ENCODE measurements at regions not wholly inside any gene's neighbourhood (a gene's known extent, or its start where the extent isn't known, plus 50 kb on each side); places are given as distances from the start of the nearest gene placed in this dataset.
"Not testable (repeated sequence)": the region's sequence is repeated elsewhere in the genome, so short reads cannot be mapped to it uniquely, and the experiment has no call there.

GRCh38 chr2:111605798-111606197 lies 278.2 kb downstream of the ANAPC1 start:
- not testable (repeated sequence) for H3K36me3 ChIP-seq; H3K27ac ChIP-seq; H3K9me3 ChIP-seq (ENCODE audit: low read depth); H3K27me3 Mint-ChIP-seq (ENCODE audit: insufficient read depth, low read depth); H3K4me1 ChIP-seq; H3K4me3 Mint-ChIP-seq; H3K4me2 ChIP-seq; H3K79me2 ChIP-seq (ENCODE audit: low read depth); H3K4me1 Mint-ChIP-seq; H3K27ac Mint-ChIP-seq; H2AFZ ChIP-seq (replicated peaks); H3K9ac ChIP-seq; DNase-seq (ENCODE audit: low spot score); H3K27me3 ChIP-seq; H4K20me1 ChIP-seq (ENCODE audit: low read depth); H3F3A ChIP-seq (ENCODE audit: low read depth); H3K4me3 ChIP-seq; H3K36me3 Mint-ChIP-seq; H3K9me3 Mint-ChIP-seq

GRCh38 chr2:111606632-111607031 lies 277.4 kb downstream of the ANAPC1 start:
- not testable (repeated sequence) for H3K27ac ChIP-seq; H3K4me1 Mint-ChIP-seq; H3K4me2 ChIP-seq; H3F3A ChIP-seq (ENCODE audit: low read depth); H3K4me3 ChIP-seq; DNase-seq (ENCODE audit: low spot score); H3K4me1 ChIP-seq; H3K36me3 ChIP-seq; H4K20me1 ChIP-seq (ENCODE audit: low read depth); H3K9me3 ChIP-seq (ENCODE audit: low read depth); H3K27me3 Mint-ChIP-seq (ENCODE audit: insufficient read depth, low read depth); H3K36me3 Mint-ChIP-seq; H3K27me3 ChIP-seq; H3K4me3 Mint-ChIP-seq; H3K27ac Mint-ChIP-seq; H3K9ac ChIP-seq; H3K9me3 Mint-ChIP-seq; H2AFZ ChIP-seq (replicated peaks); H3K79me2 ChIP-seq (ENCODE audit: low read depth)

GRCh38 chr2:111609146-111609844 lies 274.7 kb downstream of the ANAPC1 start:
- H3K79me2 ChIP-seq (ENCODE audit: low read depth); H2AFZ ChIP-seq (replicated peaks); H3F3A ChIP-seq (ENCODE audit: low read depth); H3K36me3 ChIP-seq; H3K27ac Mint-ChIP-seq; H3K9me3 ChIP-seq (ENCODE audit: low read depth); DNase-seq (ENCODE audit: low spot score); H3K27me3 Mint-ChIP-seq (ENCODE audit: insufficient read depth, low read depth); H3K27ac ChIP-seq; H3K4me1 ChIP-seq; H3K36me3 Mint-ChIP-seq; H3K4me1 Mint-ChIP-seq; H4K20me1 ChIP-seq (ENCODE audit: low read depth); H3K4me3 ChIP-seq; H3K9ac ChIP-seq; H3K4me3 Mint-ChIP-seq; H3K4me2 ChIP-seq; H3K27me3 ChIP-seq; H3K9me3 Mint-ChIP-seq: not testable (repeated sequence)

DNA sequence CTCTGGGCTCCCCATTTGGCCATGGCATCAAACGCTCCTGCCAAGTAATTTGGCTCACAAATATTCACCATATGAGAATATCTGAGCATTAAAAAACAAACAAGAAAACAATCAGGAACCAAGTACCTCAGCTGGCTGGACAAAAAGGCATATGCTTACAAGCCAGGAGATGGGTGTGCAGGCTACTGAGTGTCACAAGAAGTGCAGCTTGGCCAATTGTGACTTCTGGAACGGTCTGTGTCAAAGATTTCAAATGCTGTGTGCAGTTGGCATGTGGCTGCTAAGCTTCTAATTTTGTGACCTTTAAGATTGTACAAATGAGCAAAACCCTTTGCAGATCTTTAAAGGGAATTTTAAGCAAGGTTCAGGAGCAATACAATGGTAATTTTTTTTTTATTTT lies 274.0 kb downstream of the ANAPC1 start:
- H3K4me3 Mint-ChIP-seq; H3K9me3 ChIP-seq (ENCODE audit: low read depth); H3K36me3 ChIP-seq; H3K27ac ChIP-seq; DNase-seq (ENCODE audit: low spot score); H3K79me2 ChIP-seq (ENCODE audit: low read depth); H3K27me3 Mint-ChIP-seq (ENCODE audit: insufficient read depth, low read depth); H2AFZ ChIP-seq (replicated peaks); H3K4me3 ChIP-seq; H3F3A ChIP-seq (ENCODE audit: low read depth); H3K9ac ChIP-seq; H3K4me1 ChIP-seq; H3K27me3 ChIP-seq; H3K36me3 Mint-ChIP-seq; H3K27ac Mint-ChIP-seq; H3K9me3 Mint-ChIP-seq; H4K20me1 ChIP-seq (ENCODE audit: low read depth); H3K4me2 ChIP-seq; H3K4me1 Mint-ChIP-seq: not testable (repeated sequence)

DNA sequence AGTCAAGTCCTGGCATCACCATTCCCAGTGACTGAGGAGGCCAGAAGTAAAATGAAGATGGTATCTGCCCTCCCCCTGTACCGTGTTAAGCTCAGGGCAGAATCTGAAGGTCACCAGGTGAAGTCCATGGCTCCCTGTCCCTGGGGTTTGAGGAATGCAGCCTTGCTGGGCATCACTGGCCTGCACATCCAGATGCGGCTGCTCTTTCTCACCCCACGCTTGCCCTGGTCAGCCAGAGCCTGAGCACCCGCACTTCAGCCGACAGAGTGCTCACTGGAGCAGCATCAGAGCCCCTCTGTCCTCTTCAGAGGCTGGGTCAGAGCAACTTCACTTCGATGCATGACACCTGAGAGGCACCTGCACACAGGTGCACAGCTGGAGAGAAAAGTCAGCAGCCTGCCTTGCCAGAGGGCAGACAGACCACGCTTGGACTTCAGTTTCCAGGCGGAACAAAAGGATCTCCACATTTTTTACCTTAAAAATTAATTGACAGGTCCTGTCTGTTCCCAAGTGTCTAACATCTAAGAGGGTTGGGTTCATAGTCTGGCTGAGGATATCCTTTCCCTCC lies 267.3 kb downstream of the ANAPC1 start:
- peaks cover 8% of the 10 kb centered on the region for H3K27me3 Mint-ChIP-seq (ENCODE audit: insufficient read depth, low read depth)
- Histone ChIP-seq H3F3A (ENCODE audit: low read depth) (no peaks in the 10 kb centered on the region), H4K20me1 (ENCODE audit: low read depth) (no peaks in the 10 kb centered on the region), H3K36me3 (no peaks in the 10 kb centered on the region), H2AFZ (replicated peaks) (no peak overlapping the region), H3K4me1 (no peaks in the 10 kb centered on the region), H3K4me3 (no peak overlapping the region), H3K9ac (no peak overlapping the region), H3K79me2 (ENCODE audit: low read depth) (no peaks in the 10 kb centered on the region), H3K4me2 (no peak overlapping the region), H3K27me3 (no peaks in the 10 kb centered on the region), H3K27ac (no peak overlapping the region), H3K9me3 (ENCODE audit: low read depth) (no peaks in the 10 kb centered on the region)
- H3K4me3 Mint-ChIP-seq, result no peak overlapping the region
- no peak for DNase-seq (ENCODE audit: low spot score)
- no peak overlapping the region for H3K27ac Mint-ChIP-seq
- H3K36me3 Mint-ChIP-seq, result no peaks in the 10 kb centered on the region
- H3K9me3 Mint-ChIP-seq, result no peaks in the 10 kb centered on the region
- peaks cover 14% of the 10 kb centered on the region for H3K4me1 Mint-ChIP-seq
- no peak for TF ChIP-seq EZH2 (IDR thresholded peaks at IDR 0.05)
- no peak for TF ChIP-seq CTCF (IDR thresholded peaks at IDR 0.05)
- TF ChIP-seq EZH2phosphoT487 (IDR thresholded peaks at IDR 0.05), result no peak

Data from neural progenitor cell (in vitro differentiated cells).